Adrenal gland (tissue), 5 donors: ENCODE measurements at regions not wholly inside any gene's neighbourhood (a gene's known extent, or its start where the extent isn't known, plus 50 kb on each side); places are given as distances from the start of the nearest gene placed in this dataset.

ENCODE experiments used
- POLR2A ChIP-seq, 2 donors: fragments of 450-650 bp; IDR thresholded peaks; one replicate each; pipeline ENCODE4 v1.6.1; 2017; ENCODE audit warnings: antibody characterized with exemption in 2 of 2, mild to moderate bottlenecking in 2 of 2, moderate library complexity in 1 of 2
- TF ChIP-seq, protein P1 (sequence below), 6 experiments: fragments of 450-650 bp in 4 of 6; fragments of 200-600 bp in 2 of 6; sonication (generic) in 1 of 6; IDR thresholded peaks; 1 replicate in 5 of 6; 2 replicates in 1 of 6; pipeline versions ENCODE4 v1.5.1 to v1.8.0; 2016 to 2021; ENCODE audit warnings: antibody characterized with exemption in 6 of 6, mild to moderate bottlenecking in 2 of 6, moderate library complexity in 1 of 6
- donor health status: DM: no; HTN: no; CAD: no.

DNA sequence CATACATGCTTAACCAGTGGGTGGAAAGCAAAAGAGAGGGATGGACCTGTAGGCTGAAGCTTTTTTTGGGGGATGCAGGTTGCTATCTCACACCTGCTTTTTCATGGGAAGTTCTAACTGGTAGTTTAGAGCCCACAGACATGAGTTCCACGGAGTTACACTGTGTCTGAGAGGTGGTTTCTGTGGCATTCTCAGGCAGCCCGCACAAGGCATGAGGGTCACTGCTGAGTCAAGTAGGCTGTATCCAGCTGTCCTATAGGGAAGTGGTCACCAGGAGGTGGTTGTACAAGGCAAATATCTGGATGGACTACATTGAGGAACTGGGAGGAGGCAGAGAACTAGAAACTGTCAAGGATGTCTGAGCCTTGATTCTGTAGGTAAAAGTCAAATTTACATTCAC is 351.0 kb upstream of the POM121L12 start:
- TF ChIP-seq, protein P1, sequence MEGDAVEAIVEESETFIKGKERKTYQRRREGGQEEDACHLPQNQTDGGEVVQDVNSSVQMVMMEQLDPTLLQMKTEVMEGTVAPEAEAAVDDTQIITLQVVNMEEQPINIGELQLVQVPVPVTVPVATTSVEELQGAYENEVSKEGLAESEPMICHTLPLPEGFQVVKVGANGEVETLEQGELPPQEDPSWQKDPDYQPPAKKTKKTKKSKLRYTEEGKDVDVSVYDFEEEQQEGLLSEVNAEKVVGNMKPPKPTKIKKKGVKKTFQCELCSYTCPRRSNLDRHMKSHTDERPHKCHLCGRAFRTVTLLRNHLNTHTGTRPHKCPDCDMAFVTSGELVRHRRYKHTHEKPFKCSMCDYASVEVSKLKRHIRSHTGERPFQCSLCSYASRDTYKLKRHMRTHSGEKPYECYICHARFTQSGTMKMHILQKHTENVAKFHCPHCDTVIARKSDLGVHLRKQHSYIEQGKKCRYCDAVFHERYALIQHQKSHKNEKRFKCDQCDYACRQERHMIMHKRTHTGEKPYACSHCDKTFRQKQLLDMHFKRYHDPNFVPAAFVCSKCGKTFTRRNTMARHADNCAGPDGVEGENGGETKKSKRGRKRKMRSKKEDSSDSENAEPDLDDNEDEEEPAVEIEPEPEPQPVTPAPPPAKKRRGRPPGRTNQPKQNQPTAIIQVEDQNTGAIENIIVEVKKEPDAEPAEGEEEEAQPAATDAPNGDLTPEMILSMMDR (IDR thresholded peaks at IDR 0.05) = no peak
- no peak for TF ChIP-seq POLR2A (IDR thresholded peaks at IDR 0.05)
